Activated CD4-positive, alpha-beta T cell treated with anti-CD3 and anti-CD28 coated beads, Interleukin-2, amount 50 U/mL, for 16 hours (primary cell): ENCODE measurements at regions not wholly inside any gene's neighbourhood (a gene's known extent, or its start where the extent isn't known, plus 50 kb on each side); places are given as distances from the start of the nearest gene placed in this dataset.
"Not testable (repeated sequence)": the region's sequence is repeated elsewhere in the genome, so short reads cannot be mapped to it uniquely, and the experiment has no call there.

Source experiments
- DNase-seq: peaks from one replicate; pipeline ENCODE4 v3.0.0-alpha.2; 2020

DNA sequence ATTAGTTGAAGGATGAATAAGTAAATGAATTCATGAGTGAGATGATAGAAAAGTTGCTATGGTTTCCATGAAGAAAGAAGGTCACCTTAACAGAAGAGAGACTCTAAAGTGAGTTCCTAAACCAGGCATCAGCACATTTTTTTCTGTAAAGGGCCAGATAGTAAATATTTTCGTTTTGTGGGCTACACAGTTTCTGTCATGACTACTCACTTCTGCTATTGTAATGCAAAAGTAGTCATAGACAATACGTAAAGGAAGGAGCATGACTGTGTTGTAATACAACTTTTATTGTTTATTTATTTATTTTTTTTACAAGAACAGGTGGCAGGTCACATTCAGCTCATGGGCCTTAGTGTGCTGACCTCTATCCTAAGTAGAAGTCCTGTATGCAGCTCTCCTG lies 426.1 kb upstream of the DYNLRB2 start:
- DNase-seq: no peak

DNA sequence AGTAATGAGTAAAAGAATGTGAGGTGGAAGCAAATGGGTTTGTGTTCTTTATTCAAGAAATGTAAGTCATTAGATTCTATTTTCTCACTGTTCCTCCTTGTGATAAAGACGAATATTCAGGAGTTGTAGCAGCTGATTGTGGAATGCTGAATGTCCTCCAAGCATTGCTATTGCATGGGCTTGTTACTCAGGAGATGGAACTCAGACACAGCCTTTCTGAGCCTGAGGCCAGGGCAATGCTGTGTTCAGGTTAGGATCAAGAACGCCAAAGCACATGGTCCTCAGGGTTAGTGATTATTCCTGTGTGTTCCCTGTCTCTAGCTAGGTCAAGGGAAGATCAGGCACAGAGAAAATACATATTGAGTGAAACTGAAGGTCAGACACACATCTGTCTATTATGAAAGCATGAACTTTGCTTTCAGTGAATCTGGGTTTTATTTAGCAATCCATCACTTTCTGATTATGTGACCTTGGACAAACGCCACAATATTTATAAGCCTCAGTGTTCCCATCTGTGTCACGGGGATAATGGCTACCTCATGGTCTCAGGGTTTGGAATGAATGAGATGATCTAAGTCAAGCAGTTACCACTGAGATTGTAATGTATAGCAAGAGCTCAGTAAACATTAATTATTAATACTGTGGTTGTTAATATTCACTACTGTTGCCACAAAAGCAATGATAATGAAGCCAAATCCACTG lies 426.8 kb upstream of the DYNLRB2 start:
- no peak for DNase-seq

GRCh38 chr16:80109581-80109980 lies 431.2 kb upstream of the DYNLRB2 start:
- no peak for DNase-seq

GRCh38 chr16:80107900-80108299 lies 432.9 kb upstream of the DYNLRB2 start:
- no peak for DNase-seq

DNA sequence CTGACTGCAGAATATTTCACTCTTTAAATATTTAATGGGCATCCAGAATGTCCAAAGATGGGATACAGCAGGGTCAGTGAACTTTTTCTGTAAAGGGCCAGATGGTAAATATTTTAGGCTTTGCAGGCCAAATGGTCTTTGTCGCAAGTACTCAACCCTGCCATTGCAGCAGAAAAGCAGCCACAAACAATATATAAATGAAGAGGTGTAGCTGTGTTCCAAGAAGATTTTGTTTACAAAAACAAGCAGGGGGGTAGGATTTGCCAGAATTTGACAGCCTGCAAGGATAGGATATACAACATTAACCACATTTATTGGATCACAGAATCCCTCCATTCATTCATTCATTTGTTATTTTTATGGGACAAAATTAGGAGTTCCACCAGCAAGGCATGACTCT lies 435.0 kb upstream of the DYNLRB2 start:
- DNase-seq: no peak

GRCh38 chr16:80105160-80105559 lies 435.6 kb upstream of the DYNLRB2 start:
- DNase-seq: no peak

DNA sequence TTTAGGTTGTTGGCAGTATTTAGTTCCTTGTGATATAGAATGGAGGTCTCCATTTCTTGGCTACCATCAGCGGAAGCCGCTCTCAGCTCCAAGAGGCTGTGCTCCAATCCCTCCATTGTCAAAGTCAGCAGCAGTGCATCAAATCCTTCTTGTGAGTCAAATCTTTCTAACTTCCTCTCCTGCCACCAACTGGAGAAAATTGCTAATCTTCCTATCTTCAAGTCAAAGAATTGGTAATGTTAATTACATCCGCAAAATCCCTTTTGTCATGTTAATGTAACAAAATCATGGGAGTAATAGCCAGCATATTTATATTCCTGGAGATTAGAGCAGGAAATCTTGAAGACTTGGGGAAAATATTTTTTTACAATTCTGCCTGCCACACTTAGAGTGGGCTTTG lies 436.4 kb upstream of the DYNLRB2 start:
- DNase-seq: no peak

GRCh38 chr16:80103463-80103862 lies 437.3 kb upstream of the DYNLRB2 start:
- DNase-seq: no peak

- DNase-seq: no peak
Observed at GRCh38 chr16:80100846-80101451, 439.8 kb upstream of the DYNLRB2 start.

DNA sequence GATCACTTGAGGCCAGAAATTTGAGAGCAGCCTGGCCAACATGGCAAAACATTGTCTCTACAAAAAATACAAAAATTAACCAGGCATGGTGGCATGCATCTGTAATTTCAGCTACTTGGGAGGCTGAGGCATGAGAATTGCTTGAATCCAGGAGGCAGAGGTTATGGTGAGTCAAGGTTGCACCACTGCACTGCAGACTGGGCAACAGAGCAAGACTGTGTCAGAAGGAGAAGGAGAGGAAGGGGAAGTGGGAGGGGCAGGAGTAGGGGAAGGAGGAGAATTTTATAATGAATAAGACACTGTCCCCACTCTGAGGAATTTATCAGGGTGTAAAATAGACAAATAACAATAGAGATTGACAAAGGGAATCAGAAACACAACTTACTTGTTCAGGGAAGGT lies 440.6 kb upstream of the DYNLRB2 start:
- DNase-seq: no peak

DNA sequence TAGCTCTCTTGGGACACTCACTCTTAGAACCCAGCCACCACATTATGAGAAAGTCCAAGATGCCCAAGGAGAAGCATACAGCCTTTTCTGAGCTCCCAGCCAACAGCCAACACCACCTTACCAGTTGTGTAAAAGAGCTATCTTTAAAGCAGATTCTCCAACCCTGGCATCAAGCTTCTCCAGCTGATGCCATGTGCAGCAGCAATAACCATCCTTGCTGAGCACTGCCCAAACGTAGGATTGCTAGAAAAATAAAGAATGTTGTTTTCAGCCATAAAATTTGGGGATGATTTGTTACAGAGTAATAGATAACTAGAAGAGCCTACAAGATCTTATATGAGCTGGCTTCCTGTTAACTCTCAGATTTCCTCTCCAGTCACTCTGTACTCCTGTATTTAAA lies 443.7 kb upstream of the DYNLRB2 start:
- DNase-seq: no peak

- DNase-seq: no peak
Observed at GRCh38 chr16:80092681-80093080, 448.1 kb upstream of the DYNLRB2 start.

DNA sequence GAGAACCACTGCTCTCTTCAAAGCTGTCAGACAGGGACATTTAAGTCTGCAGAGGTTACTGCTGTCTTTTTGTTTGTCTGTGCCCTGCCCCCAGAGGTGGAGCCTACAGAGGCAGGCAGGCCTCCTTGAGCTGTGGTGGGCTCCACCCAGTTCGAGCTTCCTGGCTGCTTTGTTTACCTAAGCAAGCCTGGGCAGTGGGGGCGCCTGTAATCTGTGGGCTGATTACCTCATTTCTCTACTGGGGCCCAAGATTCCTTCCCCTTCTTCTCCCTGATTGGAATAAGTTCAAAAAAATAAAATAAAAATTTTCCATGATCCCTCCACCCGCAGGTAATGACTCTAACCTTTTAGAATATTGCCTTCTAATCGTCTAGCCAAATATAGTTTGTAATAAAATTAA lies 449.3 kb upstream of the DYNLRB2 start:
- DNase-seq: not testable (repeated sequence)

GRCh38 chr16:80085606-80086005 lies 455.2 kb upstream of the DYNLRB2 start:
- DNase-seq: no peak

DNA sequence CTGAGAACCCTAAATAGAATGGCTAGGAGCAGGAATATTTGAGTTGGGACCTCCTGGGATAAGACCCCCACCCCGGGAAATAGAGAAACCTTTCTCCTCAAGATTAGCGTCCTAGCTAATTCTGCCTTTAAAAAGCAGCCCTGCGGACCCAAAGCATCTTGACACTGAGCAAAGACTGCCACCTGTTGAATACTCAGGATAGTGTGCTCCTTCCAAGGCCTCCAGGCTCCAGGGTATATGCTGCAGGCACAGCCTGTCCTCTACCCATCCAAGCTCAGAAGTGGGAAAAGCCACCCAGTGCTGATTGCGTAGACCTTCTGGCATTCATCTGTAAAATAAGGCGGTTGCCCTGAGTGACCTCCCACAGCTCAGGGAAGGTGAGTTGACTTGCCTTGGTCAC lies 456.2 kb upstream of the DYNLRB2 start:
- peak; percentile 27 for DNase-seq

DNA sequence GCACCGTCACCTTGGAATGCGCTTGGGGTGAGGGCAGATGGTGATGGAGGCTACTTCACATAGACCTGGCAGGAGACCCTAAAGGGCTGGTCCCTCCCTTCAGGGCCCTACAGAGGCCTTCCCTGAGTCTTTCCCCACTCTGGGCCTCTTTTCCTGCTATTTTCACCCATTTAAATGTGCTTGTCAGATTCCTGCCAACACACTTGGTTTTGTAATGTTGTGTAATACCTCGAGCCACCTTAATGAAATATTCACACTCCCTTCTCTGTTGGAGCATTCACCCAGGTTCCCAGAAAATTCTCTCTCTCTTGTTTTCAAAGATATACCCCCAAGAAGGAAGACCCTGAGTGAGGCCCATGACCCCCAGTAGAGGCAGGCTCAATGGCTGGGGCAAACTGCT lies 456.6 kb upstream of the DYNLRB2 start:
- DNase-seq: no peak

GRCh38 chr16:80082906-80083305 lies 457.9 kb upstream of the DYNLRB2 start:
- no peak for DNase-seq

GRCh38 chr16:80081846-80082245 lies 458.9 kb upstream of the DYNLRB2 start:
- DNase-seq: no peak

GRCh38 chr16:80080287-80080851 lies 460.4 kb upstream of the DYNLRB2 start:
- DNase-seq: no peak

DNA sequence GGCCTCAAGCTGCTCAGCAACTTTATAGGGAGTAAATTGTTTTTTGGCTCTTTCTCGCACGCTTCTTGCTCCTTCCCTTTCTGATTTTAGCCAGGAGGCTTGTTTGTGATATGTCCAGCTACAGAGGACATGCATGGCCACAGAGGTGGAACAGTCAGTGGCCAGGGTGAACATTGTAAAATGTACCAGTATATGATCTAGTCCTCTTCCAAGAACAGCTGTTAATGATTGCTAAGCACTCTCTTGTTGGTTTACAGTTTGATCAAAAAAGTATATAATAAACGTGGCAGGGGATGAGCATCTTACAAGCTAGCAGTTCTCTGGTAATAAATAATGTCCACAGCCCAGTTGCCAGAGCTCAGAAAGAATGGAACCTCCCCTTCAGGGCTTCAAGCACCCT lies 461.7 kb upstream of the DYNLRB2 start:
- DNase-seq: no peak

DNA sequence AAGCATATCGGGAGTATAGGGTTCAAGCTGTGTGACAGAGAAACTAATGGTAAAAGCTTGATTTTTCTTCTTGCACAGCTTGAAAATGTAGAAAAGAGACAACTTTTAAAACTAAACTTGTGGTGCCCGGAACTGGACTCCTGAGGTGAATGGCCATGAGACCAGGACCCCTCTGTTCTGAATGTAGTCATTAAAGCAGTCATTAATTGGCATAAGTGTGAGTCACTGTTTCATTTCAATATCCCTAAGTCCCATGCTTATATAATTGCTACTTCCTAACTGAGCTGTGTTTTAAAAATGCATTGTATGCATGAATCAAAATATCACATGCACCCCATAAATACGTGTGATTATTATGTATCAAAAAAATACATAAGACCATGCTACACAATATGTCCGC lies 463.1 kb upstream of the DYNLRB2 start:
- no peak for DNase-seq

DNA sequence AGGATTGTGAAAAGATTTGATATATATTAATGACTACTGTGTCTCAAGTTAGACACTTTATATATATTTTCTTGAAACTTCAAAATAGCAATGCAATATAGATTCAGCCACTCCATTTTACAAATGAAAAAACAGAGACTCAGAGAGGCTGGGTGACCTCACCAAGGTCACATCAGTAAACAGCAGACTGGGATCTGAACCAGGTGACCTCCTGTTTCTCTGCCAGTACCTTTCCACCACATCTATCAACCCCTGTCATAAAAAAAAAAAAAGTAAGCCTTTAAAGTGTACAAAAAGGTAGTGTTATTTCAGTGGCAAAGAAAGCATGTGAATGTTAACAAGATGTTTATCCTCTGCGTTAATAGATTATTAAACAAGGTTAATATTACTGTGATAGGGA lies 466.5 kb upstream of the DYNLRB2 start:
- no peak for DNase-seq

GRCh38 chr16:80071964-80072456 lies 468.8 kb upstream of the DYNLRB2 start:
- DNase-seq: no peak

GRCh38 chr16:80066805-80067580 lies 466.5 kb upstream of the MAF start:
- no peak for DNase-seq
